HG02610 (cell line): ENCODE measurements at regions not wholly inside any gene's neighbourhood (a gene's known extent, or its start where the extent isn't known, plus 50 kb on each side); places are given as distances from the start of the nearest gene placed in this dataset.
"Not testable (repeated sequence)": the region's sequence is repeated elsewhere in the genome, so short reads cannot be mapped to it uniquely, and the experiment has no call there.

Experiments used
- ATAC-seq: cut with Tn5 transposase; IDR thresholded peaks from one replicate; pipeline ENCODE4 v1.9.1; 2021; ENCODE audit warnings: mild to moderate bottlenecking, moderate library complexity; ENCODE audit not compliant: unreplicated experiment

DNA sequence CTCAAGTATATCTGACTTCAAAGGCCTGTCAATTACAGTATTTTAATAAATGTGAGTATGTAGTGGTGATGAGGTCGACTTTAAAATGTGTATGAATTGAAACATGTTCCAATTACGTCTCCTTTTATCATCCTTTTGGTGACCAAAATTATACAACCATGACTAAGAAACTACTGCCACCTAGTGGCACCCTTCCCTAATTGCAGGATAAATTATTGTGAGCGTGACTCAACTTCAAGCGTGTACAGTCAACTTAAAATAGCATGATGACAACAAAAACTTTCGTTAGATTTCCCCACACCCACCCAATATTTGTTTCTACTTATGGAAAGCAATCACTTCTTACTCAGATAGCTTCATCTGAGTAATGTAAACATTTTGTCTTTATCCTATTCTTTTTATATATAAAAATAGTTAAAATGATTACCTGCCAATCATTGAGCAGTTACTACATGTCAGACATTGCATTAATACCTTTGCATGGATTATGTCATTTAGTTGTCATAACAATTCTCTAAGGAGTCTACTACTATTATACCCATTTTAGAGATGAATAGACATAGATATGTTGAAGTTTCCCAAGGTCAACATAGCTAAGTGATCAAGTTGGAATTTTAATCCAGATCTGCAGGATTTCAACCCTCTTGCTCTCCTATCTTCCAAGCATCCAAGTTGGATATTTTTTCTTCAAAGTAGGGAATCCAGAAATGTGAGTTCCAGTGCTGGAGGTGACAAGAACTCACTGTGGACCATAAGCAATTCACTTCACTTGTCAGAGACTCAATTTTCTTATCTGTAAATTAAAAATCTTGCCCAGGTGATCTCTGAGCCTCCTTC is 106.0 kb downstream of the MEX3B start:
- no peak for ATAC-seq

DNA sequence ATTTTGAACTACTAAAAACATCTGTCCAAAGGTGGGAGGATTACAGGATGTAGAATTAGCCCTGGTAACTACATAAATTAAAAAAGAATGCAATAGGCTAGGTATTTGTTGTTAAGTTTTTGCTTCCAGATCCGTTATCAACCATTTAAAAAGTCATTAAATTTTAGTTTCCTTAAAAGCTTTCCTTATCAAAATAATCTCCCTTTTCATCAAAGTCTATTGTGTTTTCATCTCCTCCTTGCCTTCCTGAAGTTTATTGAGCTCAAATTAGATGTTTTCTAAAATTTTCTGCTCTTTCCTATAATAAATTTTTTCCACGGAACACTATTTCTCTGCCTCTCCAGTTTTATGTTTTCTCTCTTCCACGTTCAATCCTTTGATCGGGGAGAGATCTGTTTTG is 108.6 kb downstream of the MEX3B start:
- no peak for ATAC-seq

DNA sequence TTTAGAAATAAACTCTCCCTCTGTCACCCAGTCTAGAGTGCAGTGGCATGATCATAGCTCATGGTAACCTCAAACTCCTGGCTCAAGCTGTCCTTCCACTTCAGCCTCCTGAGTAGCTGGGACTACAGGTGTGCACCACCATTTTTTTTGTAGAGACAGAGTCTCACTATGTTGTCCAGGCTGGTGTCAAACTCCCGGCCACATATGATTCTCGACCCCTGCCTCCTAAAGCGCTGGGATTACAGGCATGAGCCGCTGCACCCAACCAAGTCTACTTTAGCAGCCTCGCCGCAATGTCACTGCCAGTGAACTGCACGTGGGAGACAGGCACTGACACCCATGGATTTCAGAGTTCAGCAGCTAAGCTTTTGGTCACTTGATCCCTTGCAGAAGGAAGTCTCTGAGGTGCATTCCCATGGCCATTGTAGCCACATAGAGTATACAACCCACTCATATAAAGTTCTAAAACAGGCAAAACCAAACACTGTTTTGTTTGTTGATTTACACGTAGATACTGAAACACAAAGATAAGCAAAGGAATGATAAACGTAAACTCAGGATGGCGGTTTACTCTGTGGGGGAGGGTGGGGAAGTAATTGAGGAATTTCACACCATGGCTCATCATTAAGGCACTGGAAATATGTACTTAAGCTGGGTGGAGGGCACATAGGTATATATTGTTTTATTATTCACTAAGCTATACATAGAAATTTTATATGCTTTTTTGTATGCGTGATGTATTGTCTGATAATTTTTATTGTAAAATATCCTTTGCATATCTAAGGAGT is 115.0 kb downstream of the MEX3B start:
- no peak for ATAC-seq

DNA sequence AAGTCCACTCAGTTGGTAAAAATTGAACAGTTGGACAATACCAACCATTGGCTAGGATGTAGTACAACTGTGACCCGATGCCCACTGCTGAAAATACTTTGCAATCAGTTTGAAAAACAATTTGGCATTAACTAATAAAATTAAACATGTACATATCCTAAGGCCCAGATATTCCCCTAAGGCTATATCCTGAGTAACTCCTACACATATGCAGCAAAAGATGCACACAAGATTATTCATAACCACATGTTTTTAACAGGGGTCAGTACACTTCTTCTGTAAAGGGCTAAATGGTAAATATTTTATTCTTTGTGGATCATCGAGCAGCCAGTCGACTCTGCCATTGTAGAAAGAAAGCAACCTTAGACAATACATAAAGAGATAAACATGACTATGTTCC is 116.3 kb downstream of the MEX3B start:
- no peak for ATAC-seq

DNA sequence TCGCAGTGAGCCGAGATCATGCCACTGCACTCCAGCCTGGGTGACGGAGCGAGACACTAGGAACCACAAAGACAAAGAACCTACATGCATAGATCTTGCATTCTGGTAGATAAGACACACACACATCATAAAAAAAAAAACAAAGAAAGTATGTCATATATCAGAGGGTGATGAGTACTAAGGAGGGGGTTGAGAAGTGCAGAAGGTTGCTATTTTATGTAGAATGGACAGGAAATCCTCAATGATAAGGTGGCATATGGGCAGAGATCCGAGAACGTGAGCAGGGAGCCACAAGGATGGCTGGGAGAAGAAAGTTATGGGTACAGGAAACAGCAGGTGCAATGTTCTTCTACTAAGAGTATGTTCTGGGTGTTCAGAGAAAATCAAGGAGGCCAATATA is 118.8 kb downstream of the MEX3B start:
- ATAC-seq, result no peak

DNA sequence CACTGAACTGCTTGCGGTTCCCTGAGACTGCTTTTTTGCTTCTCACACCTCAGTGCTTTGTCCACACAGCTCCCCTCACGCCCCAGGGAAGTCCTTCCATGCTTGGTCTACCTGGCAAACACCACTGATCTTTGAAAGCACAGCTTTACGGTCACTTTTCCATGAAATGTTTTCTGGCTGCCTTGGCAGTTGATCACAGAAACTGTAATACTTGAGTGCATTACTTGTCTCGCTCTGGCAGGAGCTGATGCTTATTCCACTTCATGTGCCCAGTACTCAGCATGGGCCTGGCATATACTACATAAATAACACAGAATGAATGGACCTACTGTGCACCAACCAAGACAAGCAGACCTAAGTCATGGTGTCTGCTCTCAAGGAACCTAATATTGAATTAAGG is 121.1 kb downstream of the MEX3B start:
- ATAC-seq, result no peak

DNA sequence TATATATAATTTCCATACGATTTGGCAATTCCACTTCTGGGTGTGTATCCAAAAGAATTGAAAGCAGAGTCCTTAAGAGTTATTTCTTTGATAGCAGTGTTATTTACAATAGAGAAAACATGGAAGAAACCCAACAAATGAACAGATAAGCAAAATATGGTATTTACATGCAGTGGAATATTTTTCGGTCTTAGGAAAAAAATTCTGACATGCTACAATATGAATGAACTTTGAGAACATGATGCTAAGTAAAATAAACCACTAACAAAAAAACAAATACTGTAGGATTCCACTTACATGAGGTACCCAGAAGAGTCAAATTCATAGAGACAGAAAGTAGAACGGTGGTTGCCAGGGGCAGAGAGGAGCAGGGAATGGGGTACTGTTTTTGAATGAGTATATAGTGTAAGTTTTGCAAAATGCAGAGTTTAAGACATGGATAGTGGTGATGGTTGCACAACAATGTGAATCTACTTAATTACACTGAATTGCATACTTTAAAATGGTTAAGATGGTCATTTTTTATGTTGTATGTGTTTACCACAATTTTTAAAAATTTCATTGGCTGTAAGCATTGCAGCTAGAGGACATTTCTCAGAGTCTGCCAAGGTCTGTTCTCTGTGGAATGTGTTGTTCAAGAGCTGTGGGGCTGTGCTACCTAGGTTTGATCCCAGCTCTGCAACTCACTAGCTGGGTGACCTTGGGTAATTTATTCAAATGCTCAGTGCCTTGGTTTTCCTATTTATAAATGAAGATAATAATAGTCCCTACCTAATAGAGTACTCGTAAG is 122.1 kb downstream of the MEX3B start:
- no peak for ATAC-seq

DNA sequence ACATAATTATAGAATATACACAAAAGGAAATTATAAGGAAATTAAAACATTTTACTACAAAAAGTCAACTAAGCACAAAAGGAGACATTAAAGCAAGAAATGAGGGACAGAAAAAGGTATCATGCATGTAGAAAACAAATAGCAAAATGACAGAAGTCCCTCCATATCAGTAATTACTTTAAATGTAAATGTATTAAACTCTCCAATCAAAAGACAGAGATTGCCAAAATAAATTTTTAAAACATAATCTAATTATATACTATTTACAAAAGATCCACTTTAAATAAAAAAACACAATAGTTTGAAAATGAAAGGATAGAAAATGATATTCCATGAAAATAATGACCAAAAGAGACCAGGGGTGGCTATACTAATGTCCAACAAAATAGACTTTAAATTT is 123.7 kb downstream of the MEX3B start:
- ATAC-seq, result no peak

DNA sequence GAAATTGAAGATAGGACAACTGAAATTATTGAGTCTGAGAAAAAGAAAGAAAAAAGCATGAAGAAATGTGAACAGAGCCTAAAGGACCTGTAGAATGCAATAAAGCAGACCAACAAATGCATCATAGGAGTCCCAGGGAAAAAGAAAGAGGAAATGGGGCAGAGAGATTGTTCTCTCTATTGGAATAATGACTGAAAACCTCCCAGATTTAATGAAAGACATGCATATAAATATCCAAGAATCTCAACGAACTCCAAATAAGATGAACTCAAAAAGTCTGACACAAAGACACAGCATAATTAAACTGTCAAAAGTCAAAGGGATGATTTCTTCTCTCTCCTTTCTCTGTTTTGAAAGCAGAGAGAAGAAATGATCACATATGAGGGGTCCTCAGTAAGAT is 124.7 kb downstream of the MEX3B start:
- no peak for ATAC-seq

DNA sequence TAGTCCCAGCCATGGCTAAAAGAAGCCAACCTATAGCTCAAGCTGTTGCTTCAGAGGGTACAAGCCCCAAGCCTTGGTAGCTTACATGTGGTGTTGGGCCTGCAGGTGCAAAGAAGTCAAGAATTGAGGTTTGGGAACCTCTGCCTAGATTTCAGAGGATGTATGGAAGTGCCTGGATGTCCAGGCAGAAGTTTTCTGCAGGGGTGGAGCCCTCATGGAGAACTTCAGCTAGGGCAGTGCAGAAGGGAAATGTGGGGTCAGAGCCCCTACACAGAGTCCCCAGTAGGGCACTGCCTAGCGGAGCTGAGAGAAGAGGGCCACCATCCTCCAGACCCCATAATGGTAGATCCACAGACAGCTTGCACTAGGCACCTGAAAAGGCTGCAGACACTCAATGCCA is 127.1 kb downstream of the MEX3B start:
- not testable (repeated sequence) for ATAC-seq

DNA sequence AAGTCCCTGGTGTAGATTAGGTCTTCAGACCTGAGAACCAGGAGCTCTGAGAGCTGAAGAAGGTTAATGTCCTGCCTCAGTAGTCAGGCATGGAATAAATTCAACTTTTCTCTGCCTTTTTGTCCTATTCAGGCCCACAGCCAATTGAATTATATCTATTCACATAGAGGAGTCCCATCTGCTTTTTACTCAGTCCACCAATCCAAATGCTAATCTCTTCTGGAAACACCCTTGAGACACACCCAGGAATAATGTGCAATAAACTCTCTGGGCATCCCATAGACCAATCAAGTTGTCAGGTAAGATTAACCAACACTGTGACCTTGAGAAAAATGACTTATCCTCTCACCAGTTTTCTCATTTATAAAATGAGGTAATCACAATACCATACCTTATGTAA is 129.4 kb downstream of the MEX3B start:
- ATAC-seq, result no peak

DNA sequence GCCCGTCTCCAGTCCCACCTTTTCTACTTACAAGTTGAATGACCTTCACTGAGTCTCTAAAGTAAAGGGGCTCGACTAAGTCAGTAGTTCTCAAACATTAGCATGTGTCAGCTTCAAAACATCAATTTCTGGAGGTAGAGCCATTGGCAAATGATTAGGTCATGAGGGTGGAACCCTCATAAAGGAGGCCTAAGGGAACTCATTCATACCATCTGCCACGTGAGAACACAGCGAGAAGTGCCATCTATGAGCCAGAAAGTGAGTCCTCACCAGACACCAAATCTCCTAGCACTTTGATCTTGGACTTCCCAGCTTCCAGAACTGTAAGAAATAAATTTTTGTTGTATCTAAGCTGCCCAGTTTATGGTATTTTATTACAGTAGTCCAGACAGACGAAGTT is 129.8 kb downstream of the MEX3B start:
- ATAC-seq, result no peak

DNA sequence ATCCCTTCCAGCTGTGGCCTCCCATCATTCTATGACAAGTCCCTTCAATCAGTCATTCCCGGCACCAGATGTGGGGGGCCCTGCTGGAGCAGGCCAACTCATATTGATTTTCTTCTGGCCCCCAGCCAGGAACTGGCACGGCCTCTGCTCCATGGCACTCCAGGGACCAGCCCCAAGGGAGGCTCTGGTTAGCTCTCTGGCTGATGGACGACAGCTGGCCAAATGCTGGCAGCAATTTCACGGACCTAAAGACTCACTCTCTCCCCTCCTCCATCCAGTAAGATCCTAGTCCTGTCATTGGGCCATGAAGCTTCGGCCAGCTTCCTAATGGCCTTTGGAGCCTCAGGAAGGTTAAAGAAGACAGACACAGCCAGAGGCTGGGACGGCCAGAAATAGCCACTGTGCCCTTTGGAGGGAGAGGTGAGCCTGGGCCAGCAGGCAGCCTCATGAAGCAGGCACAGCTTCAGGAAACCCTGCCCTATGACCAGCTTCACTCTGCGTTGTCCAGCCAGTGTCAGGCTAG is 131.0 kb downstream of the MEX3B start:
- no peak for ATAC-seq

DNA sequence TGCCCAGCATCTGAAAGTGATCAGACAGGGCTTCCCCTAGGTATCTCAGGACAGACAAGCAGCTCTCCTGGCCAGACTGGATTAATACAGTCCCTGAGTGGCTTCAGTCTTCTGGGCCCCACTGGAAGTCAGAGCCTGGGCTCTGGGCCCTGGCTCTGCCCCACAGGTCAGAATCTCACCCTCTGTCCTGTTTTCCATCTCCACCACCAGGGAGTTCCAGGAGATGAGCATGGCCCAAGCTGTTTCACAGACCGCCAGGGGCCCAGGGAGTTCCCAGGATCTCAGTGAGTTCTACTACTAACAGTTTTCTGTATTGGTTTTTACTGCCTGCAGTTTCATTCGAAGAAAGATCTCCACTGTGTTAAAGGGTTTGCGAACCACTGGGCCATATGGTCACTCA is 131.5 kb downstream of the MEX3B start:
- ATAC-seq, result no peak

DNA sequence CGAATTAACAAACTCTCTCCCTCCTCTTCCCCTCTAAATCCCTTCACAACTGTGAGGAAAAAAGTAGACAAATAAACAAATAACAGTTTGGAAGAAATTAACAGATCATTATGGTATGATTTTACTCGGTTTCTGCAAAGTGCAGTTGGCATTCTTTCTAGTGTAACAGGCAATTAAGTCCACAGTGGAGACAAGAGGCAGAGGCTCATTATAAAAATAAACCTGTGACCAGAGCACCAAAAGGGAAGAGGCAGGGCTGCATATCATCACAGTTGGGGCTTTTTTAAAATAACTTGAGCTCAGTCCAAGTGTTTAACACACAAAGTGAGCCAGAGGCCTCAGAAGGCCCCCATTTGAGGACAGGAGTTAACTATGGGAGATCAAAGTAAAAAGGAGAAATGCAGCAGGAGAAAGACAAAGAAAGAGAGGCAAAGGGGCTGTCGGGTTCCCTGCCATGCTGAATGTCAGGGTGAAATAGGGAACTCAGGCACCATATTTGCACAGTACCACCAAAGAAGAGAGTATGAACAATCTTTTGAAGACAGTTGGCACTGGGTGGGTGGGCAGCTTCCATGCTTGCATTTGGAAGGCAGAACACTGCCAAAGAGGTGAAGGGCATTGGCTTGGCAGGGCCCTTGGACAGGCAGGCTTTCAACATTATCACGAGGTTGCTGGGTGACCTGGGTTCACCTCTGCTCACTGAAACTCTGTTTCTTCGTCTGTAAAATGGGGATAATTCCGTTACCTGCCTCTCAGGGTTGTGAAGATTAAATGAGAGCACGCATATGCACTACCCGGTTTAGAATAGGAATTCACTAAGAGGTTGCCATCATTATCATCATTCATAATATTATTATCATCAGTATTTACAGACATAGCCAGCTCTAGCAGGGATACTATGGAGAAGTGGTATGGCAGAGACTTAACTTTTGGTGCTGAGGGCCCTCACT is 134.5 kb downstream of the MEX3B start:
- no peak for ATAC-seq

DNA sequence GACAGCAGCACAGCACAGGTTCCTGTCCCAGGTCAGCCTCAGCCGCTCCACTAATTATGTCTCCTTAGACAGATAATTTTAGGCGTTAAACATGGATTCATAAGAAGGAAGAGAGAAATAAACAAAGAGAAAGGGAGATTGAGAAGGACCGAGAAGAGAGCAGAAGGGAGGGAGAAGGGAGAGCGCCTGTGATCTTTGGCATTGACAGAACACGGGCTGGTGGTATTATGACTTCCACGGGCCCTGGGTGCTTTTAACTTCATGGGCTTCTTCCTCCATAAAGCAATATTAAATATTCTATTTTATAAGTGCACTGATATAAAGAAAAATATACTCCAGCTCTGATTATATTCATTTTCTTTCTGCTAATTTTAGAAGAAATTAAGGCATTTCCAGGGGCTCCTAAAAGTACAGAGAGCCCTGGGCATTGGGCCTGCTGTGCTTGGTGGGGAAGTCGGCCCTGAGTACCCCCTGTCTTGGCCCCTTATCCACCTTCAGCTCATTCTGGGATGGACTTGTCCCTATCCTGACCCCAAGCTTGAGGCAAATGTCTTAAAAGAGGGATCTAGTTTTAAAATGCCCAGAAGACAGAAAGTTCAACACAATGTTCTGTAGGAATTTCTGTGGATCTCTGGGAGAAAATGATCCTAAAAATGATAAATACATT is 135.3 kb downstream of the MEX3B start:
- ATAC-seq, result no peak

DNA sequence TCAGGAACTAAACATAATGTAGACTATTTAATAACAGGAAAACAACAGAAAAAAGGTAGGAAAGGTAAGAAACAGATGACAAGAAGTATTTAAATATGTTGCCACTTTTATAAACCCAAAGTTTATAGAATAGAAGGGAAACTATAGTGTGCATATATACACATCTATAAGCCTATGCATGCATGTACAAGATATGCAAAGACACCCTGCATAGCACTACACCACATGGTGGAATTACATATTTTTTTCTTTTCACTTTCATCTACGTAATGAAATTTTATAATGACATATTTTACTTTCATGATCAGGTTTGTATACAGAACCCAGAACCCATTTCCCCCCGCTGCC is 136.8 kb downstream of the MEX3B start:
- no peak for ATAC-seq

DNA sequence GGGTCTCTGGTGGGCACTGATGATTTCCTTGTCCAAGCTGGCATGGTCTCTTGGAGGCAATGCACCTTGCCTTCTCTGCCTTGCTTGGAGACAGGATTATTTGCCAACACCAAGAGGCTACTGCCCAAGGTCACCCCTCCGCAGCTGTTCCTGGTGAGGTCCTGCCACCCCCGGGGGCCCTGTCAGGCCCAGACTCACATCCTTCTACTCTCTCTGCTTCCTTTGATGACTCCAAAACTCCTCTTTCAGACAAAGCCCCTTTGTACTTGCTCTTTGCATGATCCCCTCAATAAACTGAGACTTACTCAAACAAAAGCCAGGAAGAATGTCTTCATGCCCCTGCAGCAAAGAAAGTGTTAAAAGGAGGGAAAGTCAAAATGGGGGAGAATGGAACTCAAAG is 137.7 kb downstream of the MEX3B start:
- no peak for ATAC-seq

DNA sequence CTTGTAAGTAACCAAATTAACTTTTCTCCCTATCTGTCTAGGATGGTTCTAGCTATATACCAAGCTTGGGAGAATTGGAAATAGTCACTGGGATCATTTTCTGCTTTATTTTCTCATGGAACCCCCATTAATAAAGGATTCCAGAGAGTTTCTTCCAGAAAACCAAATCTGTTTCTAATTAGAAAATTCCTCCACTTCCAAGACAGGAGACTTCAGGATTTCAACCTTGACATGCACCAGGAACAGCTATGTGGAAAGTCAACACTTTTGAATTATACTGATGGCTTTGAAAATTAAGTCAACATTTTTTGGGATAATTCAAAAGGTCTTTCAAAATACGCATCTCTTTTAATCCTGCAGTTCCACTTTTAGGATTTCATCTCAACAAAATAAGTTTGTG is 138.3 kb downstream of the MEX3B start:
- ATAC-seq, result no peak

DNA sequence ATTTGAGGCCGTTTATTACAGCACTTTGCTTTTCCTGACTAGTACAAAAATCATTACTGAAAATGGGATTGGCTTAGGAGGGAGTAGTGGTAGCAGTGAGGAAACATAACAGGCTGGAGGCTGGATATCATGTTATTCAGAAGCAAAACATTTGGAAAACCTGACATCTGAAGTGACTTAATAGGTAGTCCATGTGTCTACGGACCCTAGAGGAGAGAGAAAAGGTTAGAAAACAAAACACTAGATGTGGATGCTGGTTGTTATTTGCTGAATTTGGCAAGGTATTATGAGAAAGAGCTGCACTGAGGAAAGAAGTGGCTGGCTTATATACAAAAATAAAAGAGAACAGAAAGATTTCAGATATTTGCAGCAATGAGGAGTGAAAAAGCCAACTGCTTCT is 139.9 kb downstream of the MEX3B start:
- no peak for ATAC-seq
